H9 (cell line): ENCODE measurements at regions not wholly inside any gene's neighbourhood (a gene's known extent, or its start where the extent isn't known, plus 50 kb on each side); places are given as distances from the start of the nearest gene placed in this dataset.

Source experiments
- DNase-seq: peaks from one replicate; pipeline ENCODE4 v3.0.0-alpha.2; 2017
- H2AFZ ChIP-seq: one replicate; pipeline ENCODE4 v1.6.1; 2013; ENCODE audit warnings: mild to moderate bottlenecking, low read length, control low read depth, moderate library complexity
- H2AK5ac ChIP-seq: 2 replicates; pipeline ENCODE4 v1.6.1; 2013; ENCODE audit warnings: low read length, control low read depth, mixed read lengths; ENCODE audit not compliant: insufficient read length
- H2BK120ac ChIP-seq: one replicate; pipeline ENCODE4 v1.6.1; 2013; ENCODE audit warnings: low read depth, mild to moderate bottlenecking, low read length, control low read depth, inconsistent platforms; ENCODE audit not compliant: poor library complexity, severe bottlenecking
- H2BK12ac ChIP-seq: 2 replicates; pipeline ENCODE4 v1.6.1; 2013; ENCODE audit warnings: low read length, control low read depth, mixed read lengths, low read depth; ENCODE audit not compliant: insufficient read length
- H2BK15ac ChIP-seq: 2 replicates; pipeline ENCODE4 v1.6.1; 2013; ENCODE audit warnings: low read depth, low read length, control low read depth
- H2BK20ac ChIP-seq: one replicate; pipeline ENCODE4 v1.6.1; 2013; ENCODE audit warnings: low read depth, mild to moderate bottlenecking, low read length, control low read depth, inconsistent platforms; ENCODE audit not compliant: poor library complexity, severe bottlenecking
- H2BK5ac ChIP-seq: 2 replicates; pipeline ENCODE4 v1.6.1; 2013; ENCODE audit warnings: low read length, control low read depth, mixed read lengths; ENCODE audit not compliant: insufficient read length
- H3K14ac ChIP-seq: 2 replicates; pipeline ENCODE4 v1.6.1; 2013; ENCODE audit warnings: low read length, control low read depth; ENCODE audit not compliant: insufficient read depth
- H3K18ac ChIP-seq: 2 replicates; pipeline ENCODE4 v1.6.1; 2013; ENCODE audit warnings: low read depth, mild to moderate bottlenecking, mixed read lengths, low read length, control low read depth; ENCODE audit not compliant: insufficient read length
- H3K23ac ChIP-seq: 2 replicates; pipeline ENCODE4 v1.6.1; 2013; ENCODE audit warnings: low read length, control low read depth, mixed read lengths, low read depth; ENCODE audit not compliant: insufficient read length
- H3K23me2 ChIP-seq: 2 replicates; pipeline ENCODE4 v1.6.1; 2013; ENCODE audit warnings: low read depth, mild to moderate bottlenecking, mixed read lengths, low read length, control low read depth; ENCODE audit not compliant: insufficient read length, poor library complexity, severe bottlenecking
- H3K27ac ChIP-seq: 2 replicates; pipeline ENCODE4 v1.5.1; 2013; ENCODE audit warnings: low read length, control low read depth, mixed read lengths, low read depth; ENCODE audit not compliant: insufficient read length
- H3K27me3 ChIP-seq: 2 replicates; pipeline ENCODE4 v1.6.1; 2013; ENCODE audit warnings: low read length, control low read depth, inconsistent platforms; ENCODE audit not compliant: insufficient read depth
- H3K4ac ChIP-seq: 2 replicates; pipeline ENCODE4 v1.6.1; 2013; ENCODE audit warnings: low read depth, mild to moderate bottlenecking, control low read depth, inconsistent platforms, low read length, moderate library complexity
- H3K4me1 ChIP-seq: 2 replicates; pipeline ENCODE4 v1.6.1; 2013; ENCODE audit warnings: low read length, control low read depth, inconsistent platforms; ENCODE audit not compliant: insufficient read depth
- H3K4me2 ChIP-seq: 2 replicates; pipeline ENCODE4 v1.6.1; 2013; ENCODE audit warnings: low read length, control low read depth, mixed read lengths; ENCODE audit not compliant: insufficient read length, insufficient read depth
- H3K56ac ChIP-seq: 2 replicates; pipeline ENCODE4 v1.6.1; 2013; ENCODE audit warnings: low read depth, mild to moderate bottlenecking, mixed read lengths, low read length, control low read depth; ENCODE audit not compliant: insufficient read length
- H3K79me1 ChIP-seq: 2 replicates; pipeline ENCODE4 v1.6.1; 2013; ENCODE audit warnings: low read depth, mild to moderate bottlenecking, moderate library complexity, low read length, control low read depth, inconsistent platforms; ENCODE audit not compliant: insufficient read depth, poor library complexity, severe bottlenecking
- H3K79me2 ChIP-seq: 2 replicates; pipeline ENCODE4 v1.6.1; 2013; ENCODE audit warnings: low read length, control low read depth, inconsistent platforms; ENCODE audit not compliant: insufficient read depth
- H3K9ac ChIP-seq: 2 replicates; pipeline ENCODE4 v1.6.1; 2013; ENCODE audit warnings: low read length, control low read depth, mixed read lengths; ENCODE audit not compliant: insufficient read length; ENCODE audit errors: extremely low read depth
- H3K9me3 ChIP-seq: one replicate; pipeline ENCODE4 v1.6.1; 2013; ENCODE audit warnings: low read depth, low read length, inconsistent platforms; ENCODE audit not compliant: control insufficient read depth
- H3T11ph ChIP-seq: one replicate; pipeline ENCODE4 v1.6.1; 2013; ENCODE audit warnings: mild to moderate bottlenecking, low read length, control low read depth, inconsistent platforms
- H4K20me1 ChIP-seq: one replicate; pipeline ENCODE4 v1.6.1; 2013; ENCODE audit not compliant: control insufficient read depth, insufficient read length, insufficient read depth
- H4K5ac ChIP-seq: 2 replicates; pipeline ENCODE4 v1.6.1; 2013; ENCODE audit warnings: low read depth, mild to moderate bottlenecking, mixed read lengths, low read length, control low read depth; ENCODE audit not compliant: insufficient read length
- H4K8ac ChIP-seq: replicated peaks from 2 replicates; pipeline ENCODE4 v1.6.1; 2013; ENCODE audit warnings: low read length, control low read depth, mixed read lengths, low read depth; ENCODE audit not compliant: insufficient read length
- H4K91ac ChIP-seq: 2 replicates; pipeline ENCODE4 v1.6.1; 2013; ENCODE audit warnings: low read depth, mild to moderate bottlenecking, moderate library complexity, mixed read lengths, low read length, control low read depth; ENCODE audit not compliant: insufficient read length
- H3K27ac Mint-ChIP-seq, 3 experiments: 2 replicates in 2 of 3; 3 replicates in 1 of 3; pipeline ENCODE4 v1.8.0; 2020 to 2021; ENCODE audit warnings: mixed read lengths in 3 of 3, mild to moderate bottlenecking in 1 of 3, moderate library complexity in 1 of 3
- H3K27me3 Mint-ChIP-seq: 2 replicates; pipeline ENCODE4 v1.8.0; 2021; ENCODE audit warnings: low read depth, mild to moderate bottlenecking, moderate library complexity, mixed read lengths
- H3K36me3 Mint-ChIP-seq, 3 experiments: 2 replicates in 2 of 3; 3 replicates in 1 of 3; pipeline ENCODE4 v1.8.0; 2020 to 2021; ENCODE audit warnings: low read depth in 3 of 3, mixed read lengths in 3 of 3; ENCODE audit not compliant: insufficient read depth in 1 of 3
- H3K4me1 Mint-ChIP-seq, 2 experiments: 2 replicates each; pipeline ENCODE4 v1.8.0; 2020; ENCODE audit warnings: mixed read lengths in 2 of 2
- H3K4me3 Mint-ChIP-seq, 2 experiments: 2 replicates in 1 of 2; 3 replicates in 1 of 2; pipeline ENCODE4 v1.8.0; 2020 to 2021; ENCODE audit warnings: mild to moderate bottlenecking in 2 of 2, mixed read lengths in 2 of 2, moderate library complexity in 1 of 2
- H3K9me3 Mint-ChIP-seq, 2 experiments: 2 replicates in 1 of 2; 3 replicates in 1 of 2; pipeline ENCODE4 v1.8.0; 2020; ENCODE audit warnings: mild to moderate bottlenecking in 2 of 2, mixed read lengths in 2 of 2, moderate library complexity in 1 of 2
- WGBS: extraction: QIAGEN DNeasy Blood & Tissue Kit; methylation state at CpG from one replicate; pipeline ENCODE4 v1.1.7; 2013; ENCODE audit warnings: missing lambda C conversion rate, low lambda C conversion rate, mixed read lengths; ENCODE audit not compliant: insufficient read length; ENCODE audit errors: extremely low coverage; 5-methylcytosine and 5-hydroxymethylcytosine counted together
- TF ChIP-seq, protein P1 (sequence below): fragments of 200-600 bp; sonication (generic); conservative IDR thresholded peaks from 3 replicates; pipeline ENCODE4 v1.8.0; 2021; ENCODE audit warnings: antibody characterized with exemption, mild to moderate bottlenecking

DNA sequence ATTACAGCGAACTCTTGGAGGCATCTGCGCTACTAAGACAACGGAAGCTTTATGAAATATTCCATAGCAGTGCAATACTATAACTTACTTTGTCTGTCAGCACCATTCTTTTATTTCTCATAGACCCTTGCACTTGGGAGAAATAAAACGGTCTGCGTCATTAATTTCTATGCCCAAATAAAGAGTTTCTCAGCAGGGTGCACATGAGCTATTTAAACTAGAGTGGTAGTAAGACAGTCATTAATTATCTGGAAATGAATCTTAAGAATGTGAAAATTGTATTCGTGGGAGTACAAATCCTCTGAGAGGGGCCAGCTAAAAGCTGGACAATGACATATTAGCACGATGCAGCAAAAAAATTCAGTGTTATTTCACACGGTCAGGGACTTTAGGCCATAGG is 903.4 kb upstream of the FOXG1 start:
- DNase-seq, result no peak
- no peak overlapping the region for H3T11ph ChIP-seq
- no peak overlapping the region for H3K56ac ChIP-seq
- H3K27ac ChIP-seq, result no peak overlapping the region
- no peak overlapping the region for H2BK5ac ChIP-seq
- H3K79me1 ChIP-seq, result no peaks in the 10 kb centered on the region
- H2BK120ac ChIP-seq, result no peak overlapping the region
- H3K4me2 ChIP-seq, result no peak overlapping the region
- H4K91ac ChIP-seq, result no peak overlapping the region
- no peak overlapping the region for H2BK20ac ChIP-seq
- no peak overlapping the region for H3K27ac Mint-ChIP-seq
- no peaks in the 10 kb centered on the region for H3K23me2 ChIP-seq
- no peaks in the 10 kb centered on the region for H3K27me3 ChIP-seq
- H4K20me1 ChIP-seq, result no peaks in the 10 kb centered on the region
- H3K4ac ChIP-seq, result no peak overlapping the region
- H2AK5ac ChIP-seq, result no peak overlapping the region
- no peaks in the 10 kb centered on the region for H3K9me3 Mint-ChIP-seq
- H3K27me3 Mint-ChIP-seq, result no peaks in the 10 kb centered on the region
- H3K14ac ChIP-seq, result no peak overlapping the region
- whole genome bisulfite sequencing, result no CpG with 5 or more reads among the region's 8 CpGs
- H3K4me1 ChIP-seq, result no peaks in the 10 kb centered on the region
- H3K4me3 Mint-ChIP-seq, result no peak overlapping the region
- no peak overlapping the region for H3K18ac ChIP-seq
- H3K79me2 ChIP-seq, result no peaks in the 10 kb centered on the region
- no peaks in the 10 kb centered on the region; a peak in 1 of 7 replicates for H3K36me3 Mint-ChIP-seq
- H2BK12ac ChIP-seq, result no peak overlapping the region
- no peak overlapping the region for H2BK15ac ChIP-seq
- no peak overlapping the region for H4K8ac ChIP-seq
- no peak overlapping the region for H3K9ac ChIP-seq
- H4K5ac ChIP-seq, result no peak overlapping the region
- peaks cover 0 to 2% of the 10 kb centered on the region in 2 experiments; a peak in 1 of 4 replicates for H3K4me1 Mint-ChIP-seq
- no peaks in the 10 kb centered on the region for H3K9me3 ChIP-seq
- TF ChIP-seq, protein P1, sequence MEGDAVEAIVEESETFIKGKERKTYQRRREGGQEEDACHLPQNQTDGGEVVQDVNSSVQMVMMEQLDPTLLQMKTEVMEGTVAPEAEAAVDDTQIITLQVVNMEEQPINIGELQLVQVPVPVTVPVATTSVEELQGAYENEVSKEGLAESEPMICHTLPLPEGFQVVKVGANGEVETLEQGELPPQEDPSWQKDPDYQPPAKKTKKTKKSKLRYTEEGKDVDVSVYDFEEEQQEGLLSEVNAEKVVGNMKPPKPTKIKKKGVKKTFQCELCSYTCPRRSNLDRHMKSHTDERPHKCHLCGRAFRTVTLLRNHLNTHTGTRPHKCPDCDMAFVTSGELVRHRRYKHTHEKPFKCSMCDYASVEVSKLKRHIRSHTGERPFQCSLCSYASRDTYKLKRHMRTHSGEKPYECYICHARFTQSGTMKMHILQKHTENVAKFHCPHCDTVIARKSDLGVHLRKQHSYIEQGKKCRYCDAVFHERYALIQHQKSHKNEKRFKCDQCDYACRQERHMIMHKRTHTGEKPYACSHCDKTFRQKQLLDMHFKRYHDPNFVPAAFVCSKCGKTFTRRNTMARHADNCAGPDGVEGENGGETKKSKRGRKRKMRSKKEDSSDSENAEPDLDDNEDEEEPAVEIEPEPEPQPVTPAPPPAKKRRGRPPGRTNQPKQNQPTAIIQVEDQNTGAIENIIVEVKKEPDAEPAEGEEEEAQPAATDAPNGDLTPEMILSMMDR, result no peak
- H3K23ac ChIP-seq, result no peak overlapping the region
- H2AFZ ChIP-seq, result no peak overlapping the region
